ENCODE measurements at regions not wholly inside any gene's neighbourhood (a gene's known extent, or its start where the extent isn't known, plus 50 kb on each side); places are given as distances from the start of the nearest gene placed in this dataset.

DNA sequence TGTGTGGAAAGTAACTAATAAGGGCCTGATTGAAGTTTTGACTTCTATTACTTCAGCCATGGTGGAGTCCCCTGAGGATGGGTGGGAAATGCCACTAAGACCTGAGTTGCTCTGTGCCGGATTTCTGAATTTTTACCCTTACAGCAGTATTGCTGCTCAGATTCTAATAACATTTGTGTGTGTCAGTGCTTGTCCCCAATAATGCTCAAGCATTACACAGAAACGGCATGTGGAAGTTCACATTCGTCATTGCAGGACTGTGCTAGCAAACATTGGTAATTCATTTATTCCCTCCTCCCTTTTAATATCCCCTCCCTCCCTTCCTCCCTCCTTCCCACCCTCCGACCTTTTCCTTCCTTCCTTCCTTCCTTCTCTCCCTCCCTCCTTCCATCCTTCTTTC is 484.5 kb upstream of the ONECUT1 start:
- Mint-ChIP-seq H3K9me3 (peaks cover 2% of the 10 kb centered on the region), H3K27me3 (ENCODE audit: insufficient read depth, low read depth) (no peaks in the 10 kb centered on the region), H3K4me1 (no peaks in the 10 kb centered on the region), H3K27ac (no peak overlapping the region), H3K36me3 (no peaks in the 10 kb centered on the region), H3K4me3 (no peak overlapping the region)
- H3K4me1 ChIP-seq, result peaks cover 6% of the 10 kb centered on the region
- H3K79me2 ChIP-seq (ENCODE audit: low read depth), result no peaks in the 10 kb centered on the region
- no peak overlapping the region for H3K27ac ChIP-seq
- no peak overlapping the region for H3K4me2 ChIP-seq
- no peaks in the 10 kb centered on the region for H3K36me3 ChIP-seq
- TF ChIP-seq, protein P1, sequence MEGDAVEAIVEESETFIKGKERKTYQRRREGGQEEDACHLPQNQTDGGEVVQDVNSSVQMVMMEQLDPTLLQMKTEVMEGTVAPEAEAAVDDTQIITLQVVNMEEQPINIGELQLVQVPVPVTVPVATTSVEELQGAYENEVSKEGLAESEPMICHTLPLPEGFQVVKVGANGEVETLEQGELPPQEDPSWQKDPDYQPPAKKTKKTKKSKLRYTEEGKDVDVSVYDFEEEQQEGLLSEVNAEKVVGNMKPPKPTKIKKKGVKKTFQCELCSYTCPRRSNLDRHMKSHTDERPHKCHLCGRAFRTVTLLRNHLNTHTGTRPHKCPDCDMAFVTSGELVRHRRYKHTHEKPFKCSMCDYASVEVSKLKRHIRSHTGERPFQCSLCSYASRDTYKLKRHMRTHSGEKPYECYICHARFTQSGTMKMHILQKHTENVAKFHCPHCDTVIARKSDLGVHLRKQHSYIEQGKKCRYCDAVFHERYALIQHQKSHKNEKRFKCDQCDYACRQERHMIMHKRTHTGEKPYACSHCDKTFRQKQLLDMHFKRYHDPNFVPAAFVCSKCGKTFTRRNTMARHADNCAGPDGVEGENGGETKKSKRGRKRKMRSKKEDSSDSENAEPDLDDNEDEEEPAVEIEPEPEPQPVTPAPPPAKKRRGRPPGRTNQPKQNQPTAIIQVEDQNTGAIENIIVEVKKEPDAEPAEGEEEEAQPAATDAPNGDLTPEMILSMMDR (IDR thresholded peaks at IDR 0.05), result no peak
- TF ChIP-seq EZH2 (IDR thresholded peaks at IDR 0.05) (no peak), EZH2phosphoT487 (IDR thresholded peaks at IDR 0.05) (no peak)
- H3K27me3 ChIP-seq, result no peaks in the 10 kb centered on the region
- H3F3A ChIP-seq (ENCODE audit: low read depth), result no peaks in the 10 kb centered on the region
- no peak overlapping the region for H3K4me3 ChIP-seq
- no peaks in the 10 kb centered on the region for H3K9me3 ChIP-seq (ENCODE audit: low read depth)
- no peak overlapping the region for H3K9ac ChIP-seq
- no peaks in the 10 kb centered on the region for H4K20me1 ChIP-seq (ENCODE audit: low read depth)
- no peak overlapping the region for H2AFZ ChIP-seq (replicated peaks)
- no peak for DNase-seq (ENCODE audit: low spot score)

DNA sequence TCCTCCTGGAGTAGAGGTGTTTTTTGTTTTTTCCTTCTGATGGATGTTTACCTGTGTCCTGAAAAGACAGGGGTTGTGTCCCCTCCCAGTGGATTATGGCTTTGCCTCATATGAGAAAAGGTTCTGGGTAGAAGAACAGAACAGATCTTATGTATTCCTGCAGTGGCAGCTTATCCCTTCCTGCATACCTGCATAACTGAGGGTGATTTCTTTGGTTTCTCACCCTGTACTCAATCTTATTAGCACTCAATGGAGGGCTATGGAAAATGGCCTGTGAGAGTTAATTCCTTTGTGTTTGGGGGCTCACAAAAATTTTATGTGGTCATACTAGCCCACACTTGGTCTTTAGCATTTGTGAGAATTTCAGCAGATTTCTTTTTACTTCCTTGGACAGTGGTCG is 482.0 kb upstream of the ONECUT1 start:
- Histone ChIP-seq H3F3A (ENCODE audit: low read depth) (no peaks in the 10 kb centered on the region), H3K9me3 (ENCODE audit: low read depth) (no peaks in the 10 kb centered on the region), H4K20me1 (ENCODE audit: low read depth) (no peaks in the 10 kb centered on the region), H3K27ac (no peak overlapping the region), H3K4me1 (no peaks in the 10 kb centered on the region), H3K36me3 (no peaks in the 10 kb centered on the region), H2AFZ (replicated peaks) (no peak overlapping the region), H3K79me2 (ENCODE audit: low read depth) (no peaks in the 10 kb centered on the region), H3K4me3 (no peak overlapping the region), H3K4me2 (no peak overlapping the region), H3K27me3 (no peaks in the 10 kb centered on the region), H3K9ac (no peak overlapping the region)
- H3K9me3 Mint-ChIP-seq, result no peaks in the 10 kb centered on the region
- no peak overlapping the region for H3K27ac Mint-ChIP-seq
- no peak for DNase-seq (ENCODE audit: low spot score)
- no peaks in the 10 kb centered on the region for H3K4me1 Mint-ChIP-seq
- no peak overlapping the region for H3K4me3 Mint-ChIP-seq
- no peaks in the 10 kb centered on the region for H3K27me3 Mint-ChIP-seq (ENCODE audit: insufficient read depth, low read depth)
- no peaks in the 10 kb centered on the region for H3K36me3 Mint-ChIP-seq
- TF ChIP-seq, protein P1 (IDR thresholded peaks at IDR 0.05), result no peak
- TF ChIP-seq EZH2phosphoT487 (IDR thresholded peaks at IDR 0.05), result no peak
- no peak for TF ChIP-seq EZH2 (IDR thresholded peaks at IDR 0.05)

- Mint-ChIP-seq H3K36me3 (no peaks in the 10 kb centered on the region), H3K4me3 (no peak overlapping the region), H3K27ac (no peak overlapping the region), H3K9me3 (no peaks in the 10 kb centered on the region), H3K4me1 (peaks cover 5% of the 10 kb centered on the region), H3K27me3 (ENCODE audit: insufficient read depth, low read depth) (peaks cover 2% of the 10 kb centered on the region)
- TF ChIP-seq EZH2 (IDR thresholded peaks at IDR 0.05) (no peak), EZH2phosphoT487 (IDR thresholded peaks at IDR 0.05) (no peak)
- TF ChIP-seq, protein P1 (IDR thresholded peaks at IDR 0.05), result no peak
- DNase-seq (ENCODE audit: low spot score), result no peak
- no peaks in the 10 kb centered on the region for H3F3A ChIP-seq (ENCODE audit: low read depth)
- no peaks in the 10 kb centered on the region for H3K27me3 ChIP-seq
- no peaks in the 10 kb centered on the region for H3K79me2 ChIP-seq (ENCODE audit: low read depth)
- H3K36me3 ChIP-seq, result no peaks in the 10 kb centered on the region
- H2AFZ ChIP-seq (replicated peaks), result no peak overlapping the region
- H3K9me3 ChIP-seq (ENCODE audit: low read depth), result no peaks in the 10 kb centered on the region
- no peak overlapping the region for H3K4me2 ChIP-seq
- H3K27ac ChIP-seq, result no peak overlapping the region
- no peaks in the 10 kb centered on the region for H4K20me1 ChIP-seq (ENCODE audit: low read depth)
- no peaks in the 10 kb centered on the region for H3K4me1 ChIP-seq
- no peak overlapping the region for H3K4me3 ChIP-seq
- H3K9ac ChIP-seq, result no peak overlapping the region
Measured at GRCh38 chr15:53266176-53266575, 476.0 kb upstream of the ONECUT1 start.
